Inflammatory macrophage (primary cell): ENCODE measurements at regions not wholly inside any gene's neighbourhood (a gene's known extent, or its start where the extent isn't known, plus 50 kb on each side); places are given as distances from the start of the nearest gene placed in this dataset.

Source experiments
- DNase-seq, 2 donors: peaks; one replicate each; pipeline ENCODE4 v3.0.0-alpha.2; 2020 to 2022

- DNase-seq: peak; percentile 21 to 62
Observed at GRCh38 chrX:15977644-15978043, 123.0 kb upstream of the AP1S2 start.

- DNase-seq: peak; percentile 33 to 44
Observed at GRCh38 chrX:15976396-15976795, 121.8 kb upstream of the AP1S2 start.

GRCh38 chrX:15973946-15974345 lies 119.3 kb upstream of the AP1S2 start:
- peak; percentile 16 to 22 for DNase-seq

- peak; percentile 58 to 59 for DNase-seq
Observed at GRCh38 chrX:15973299-15973698, 118.7 kb upstream of the AP1S2 start.

- DNase-seq: no peak
Observed at GRCh38 chrX:15971696-15972095, 117.1 kb upstream of the AP1S2 start.

GRCh38 chrX:15963858-15964257 lies 109.2 kb upstream of the AP1S2 start:
- no peak for DNase-seq

- DNase-seq: no peak
Observed at GRCh38 chrX:15960237-15960636, 105.6 kb upstream of the AP1S2 start.

GRCh38 chrX:15956681-15957080 lies 102.1 kb upstream of the AP1S2 start:
- no peak for DNase-seq

GRCh38 chrX:15953801-15954200 lies 99.2 kb upstream of the AP1S2 start:
- DNase-seq: no peak

- no peak for DNase-seq
Observed at GRCh38 chrX:15952212-15952611, 97.6 kb upstream of the AP1S2 start.

GRCh38 chrX:15948318-15948660 lies 93.7 kb upstream of the AP1S2 start:
- DNase-seq: no peak

GRCh38 chrX:15947648-15948317 lies 93.2 kb upstream of the AP1S2 start:
- DNase-seq: peak; percentile 34 to 44

- DNase-seq: peak in 1 of 2 donors; percentile 10
Observed at GRCh38 chrX:15946783-15947580, 92.4 kb upstream of the AP1S2 start.

GRCh38 chrX:15943391-15943790 lies 88.8 kb upstream of the AP1S2 start:
- no peak for DNase-seq

GRCh38 chrX:15942307-15942706 lies 87.7 kb upstream of the AP1S2 start:
- DNase-seq: no peak

- DNase-seq: peak; percentile 70 to 83
Observed at GRCh38 chrX:15939737-15940136, 85.1 kb upstream of the AP1S2 start.

- no peak for DNase-seq
Observed at GRCh38 chrX:15938072-15938471, 83.5 kb upstream of the AP1S2 start.

GRCh38 chrX:15931362-15931761 lies 76.7 kb upstream of the AP1S2 start:
- peak; percentile 8 to 18 for DNase-seq

GRCh38 chrX:15930585-15930984 lies 76.0 kb upstream of the AP1S2 start:
- DNase-seq: no peak

GRCh38 chrX:15929194-15929593 lies 74.6 kb upstream of the AP1S2 start:
- DNase-seq: no peak

- no peak for DNase-seq
Observed at GRCh38 chrX:15926622-15927021, 72.0 kb upstream of the AP1S2 start.

- DNase-seq: no peak
Observed at GRCh38 chrX:15918003-15918402, 63.4 kb upstream of the AP1S2 start.

GRCh38 chrX:15916704-15917084 lies 62.1 kb upstream of the AP1S2 start:
- no peak for DNase-seq

- DNase-seq: peak; percentile 52 to 63
Observed at GRCh38 chrX:15915959-15916703, 61.5 kb upstream of the AP1S2 start.
